ENCODE measurements at regions not wholly inside any gene's neighbourhood (a gene's known extent, or its start where the extent isn't known, plus 50 kb on each side); places are given as distances from the start of the nearest gene placed in this dataset.

GRCh38 chr12:113683574-113683973 lies 211.9 kb upstream of the LHX5 start:
- no peak for DNase-seq

- DNase-seq, result no peak
These were observed 209.2 kb upstream of the LHX5 start for GRCh38 chr12:113680868-113681267.

GRCh38 chr12:113678223-113679119 lies 206.8 kb upstream of the LHX5 start:
- DNase-seq, result no peak

- no peak for DNase-seq
These were observed 204.9 kb upstream of the LHX5 start for GRCh38 chr12:113676547-113676946.

GRCh38 chr12:113676117-113676516 lies 204.4 kb upstream of the LHX5 start:
- DNase-seq, result no peak

GRCh38 chr12:113674996-113675395 lies 203.3 kb upstream of the LHX5 start:
- DNase-seq, result no peak

- no peak for DNase-seq
These were observed 202.6 kb upstream of the LHX5 start for GRCh38 chr12:113674302-113674701.

- DNase-seq, result no peak
These were observed 202.0 kb upstream of the LHX5 start for GRCh38 chr12:113673458-113674238.

GRCh38 chr12:113670742-113671141 lies 199.1 kb upstream of the LHX5 start:
- no peak for DNase-seq

GRCh38 chr12:113667676-113668356 lies 196.1 kb upstream of the LHX5 start:
- DNase-seq, result no peak

- DNase-seq, result no peak
These were observed 195.4 kb upstream of the LHX5 start for GRCh38 chr12:113667095-113667494.

GRCh38 chr12:113666223-113666622 lies 194.6 kb upstream of the LHX5 start:
- DNase-seq, result no peak

GRCh38 chr12:113665457-113665856 lies 193.8 kb upstream of the LHX5 start:
- DNase-seq, result no peak

- no peak for DNase-seq
These were observed 192.6 kb upstream of the LHX5 start for GRCh38 chr12:113664224-113664681.

- no peak for DNase-seq
These were observed 191.7 kb upstream of the LHX5 start for GRCh38 chr12:113663396-113663795.

GRCh38 chr12:113660936-113661335 lies 189.3 kb upstream of the LHX5 start:
- DNase-seq, result no peak

- DNase-seq, result no peak
These were observed 187.7 kb upstream of the LHX5 start for GRCh38 chr12:113659416-113659815.

- no peak for DNase-seq
These were observed 187.3 kb upstream of the LHX5 start for GRCh38 chr12:113659015-113659414.

GRCh38 chr12:113658006-113658655 lies 186.5 kb upstream of the LHX5 start:
- DNase-seq, result no peak

GRCh38 chr12:113655919-113656318 lies 184.2 kb upstream of the LHX5 start:
- no peak for DNase-seq

GRCh38 chr12:113655479-113655878 lies 183.8 kb upstream of the LHX5 start:
- no peak for DNase-seq

GRCh38 chr12:113651662-113652061 lies 180.0 kb upstream of the LHX5 start:
- no peak for DNase-seq

- DNase-seq, result no peak
These were observed 178.8 kb upstream of the LHX5 start for GRCh38 chr12:113650476-113650875.

Measured in NCI-H510A (cell line).